Tibial nerve (tissue), 4 donors: ENCODE measurements at regions not wholly inside any gene's neighbourhood (a gene's known extent, or its start where the extent isn't known, plus 50 kb on each side); places are given as distances from the start of the nearest gene placed in this dataset.
"Not testable (repeated sequence)": the region's sequence is repeated elsewhere in the genome, so short reads cannot be mapped to it uniquely, and the experiment has no call there.

Source experiments
- DNase-seq, 2 donors: peaks; one replicate each; pipeline ENCODE4 v3.0.0-alpha.2; 2019; ENCODE audit warnings: low spot score in 2 of 2
- H3K27ac ChIP-seq, 4 donors: fragments of 200-600 bp; sonication (generic) in 3 of 4; one replicate each; pipeline ENCODE4 v1.5.1; 2017 to 2019; ENCODE audit warnings: mild to moderate bottlenecking in 1 of 4
- H3K27me3 ChIP-seq, 2 donors: fragments of 200-600 bp; sonication (generic) in 1 of 2; one replicate each; pipeline versions ENCODE4 v1.5.1 to v1.6.0; 2017 to 2019
- H3K36me3 ChIP-seq, 3 donors: fragments of 200-600 bp; sonication (generic); one replicate each; pipeline ENCODE4 v1.5.1; 2018 to 2019
- H3K4me1 ChIP-seq, 4 donors: fragments of 200-600 bp; sonication (generic) in 3 of 4; one replicate each; pipeline ENCODE4 v1.5.1; 2017 to 2019
- H3K4me3 ChIP-seq, 4 donors: fragments of 200-600 bp; sonication (generic) in 3 of 4; one replicate each; pipeline ENCODE4 v1.5.1; 2017 to 2019; ENCODE audit warnings: mild to moderate bottlenecking in 1 of 4, moderate library complexity in 1 of 4
- H3K9me3 ChIP-seq, 4 donors: fragments of 200-600 bp; sonication (generic) in 3 of 4; one replicate each; pipeline ENCODE4 v1.5.1; 2017 to 2019
- EP300 ChIP-seq, 2 donors: sonication (generic); formaldehyde crosslinking; IDR thresholded peaks; one replicate each; pipeline ENCODE4 v1.6.1; 2017; ENCODE audit warnings: antibody characterized with exemption in 2 of 2, mild to moderate bottlenecking in 1 of 2
- POLR2A ChIP-seq, 2 donors: fragments of 450-650 bp; IDR thresholded peaks; one replicate each; pipeline ENCODE4 v1.6.1; 2017; ENCODE audit warnings: antibody characterized with exemption in 2 of 2, mild to moderate bottlenecking in 2 of 2, moderate library complexity in 2 of 2
- WGBS, 2 donors: methylation state at CpG; one replicate each; pipeline ENCODE4 v1.1.5; 2018; 5-methylcytosine and 5-hydroxymethylcytosine counted together
- TF ChIP-seq, protein P1 (sequence below), 5 experiments: fragments of 200-600 bp in 3 of 5; fragments of 450-650 bp in 2 of 5; sonication (generic) in 3 of 5; IDR thresholded peaks; one replicate each; pipeline ENCODE4 v1.5.1; 2016 to 2019; ENCODE audit warnings: antibody characterized with exemption in 5 of 5, mild to moderate bottlenecking in 3 of 5, moderate library complexity in 2 of 5

DNA sequence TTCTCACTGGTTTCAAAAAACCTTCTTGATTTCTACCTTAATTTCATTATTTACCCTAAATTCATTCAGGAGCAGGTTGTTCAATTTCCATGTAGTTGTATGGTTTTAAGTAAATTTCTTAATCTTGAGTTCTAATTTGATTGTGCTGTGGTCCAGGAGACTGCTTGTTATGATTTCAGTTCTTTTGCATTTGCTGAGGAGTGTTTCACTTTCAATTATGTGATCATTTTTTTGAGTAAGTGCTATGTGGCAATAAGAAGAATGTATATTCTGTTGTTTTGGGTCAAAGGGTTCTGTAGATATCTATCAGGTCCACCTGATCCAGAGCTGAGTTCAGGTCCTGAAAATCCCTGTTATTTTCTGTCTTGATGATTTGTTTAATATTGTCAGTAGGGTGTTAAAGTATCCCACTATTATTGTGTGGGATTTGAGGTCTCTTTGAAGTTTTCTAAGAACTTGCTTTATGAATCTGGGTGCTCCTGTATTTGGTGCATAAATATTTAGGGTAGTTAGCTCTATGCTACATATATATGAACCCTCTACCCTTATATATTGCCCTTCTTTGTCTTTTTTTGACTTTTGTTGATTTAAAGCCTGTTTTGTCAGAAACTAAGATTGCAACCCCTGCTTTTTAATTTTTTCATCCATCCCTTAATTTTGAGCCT lies 158.4 kb upstream of the TPRG1 start:
- H3K4me1 ChIP-seq: no peaks in the 10 kb centered on the region
- H3K36me3 ChIP-seq: peaks cover 0 to 6% (median 0%) of the 10 kb centered on the region in 3 donors
- no peak for TF ChIP-seq EP300 (IDR thresholded peaks at IDR 0.05)
- TF ChIP-seq POLR2A (IDR thresholded peaks at IDR 0.05): no peak
- TF ChIP-seq, protein P1, sequence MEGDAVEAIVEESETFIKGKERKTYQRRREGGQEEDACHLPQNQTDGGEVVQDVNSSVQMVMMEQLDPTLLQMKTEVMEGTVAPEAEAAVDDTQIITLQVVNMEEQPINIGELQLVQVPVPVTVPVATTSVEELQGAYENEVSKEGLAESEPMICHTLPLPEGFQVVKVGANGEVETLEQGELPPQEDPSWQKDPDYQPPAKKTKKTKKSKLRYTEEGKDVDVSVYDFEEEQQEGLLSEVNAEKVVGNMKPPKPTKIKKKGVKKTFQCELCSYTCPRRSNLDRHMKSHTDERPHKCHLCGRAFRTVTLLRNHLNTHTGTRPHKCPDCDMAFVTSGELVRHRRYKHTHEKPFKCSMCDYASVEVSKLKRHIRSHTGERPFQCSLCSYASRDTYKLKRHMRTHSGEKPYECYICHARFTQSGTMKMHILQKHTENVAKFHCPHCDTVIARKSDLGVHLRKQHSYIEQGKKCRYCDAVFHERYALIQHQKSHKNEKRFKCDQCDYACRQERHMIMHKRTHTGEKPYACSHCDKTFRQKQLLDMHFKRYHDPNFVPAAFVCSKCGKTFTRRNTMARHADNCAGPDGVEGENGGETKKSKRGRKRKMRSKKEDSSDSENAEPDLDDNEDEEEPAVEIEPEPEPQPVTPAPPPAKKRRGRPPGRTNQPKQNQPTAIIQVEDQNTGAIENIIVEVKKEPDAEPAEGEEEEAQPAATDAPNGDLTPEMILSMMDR (IDR thresholded peaks at IDR 0.05): no peak
- no peaks in the 10 kb centered on the region for H3K27me3 ChIP-seq
- H3K27ac ChIP-seq: no peak overlapping the region
- H3K4me3 ChIP-seq: no peak overlapping the region
- DNase-seq: no peak
- H3K9me3 ChIP-seq: peaks cover 0 to 33% (median 0%) of the 10 kb centered on the region in 4 donors

DNA sequence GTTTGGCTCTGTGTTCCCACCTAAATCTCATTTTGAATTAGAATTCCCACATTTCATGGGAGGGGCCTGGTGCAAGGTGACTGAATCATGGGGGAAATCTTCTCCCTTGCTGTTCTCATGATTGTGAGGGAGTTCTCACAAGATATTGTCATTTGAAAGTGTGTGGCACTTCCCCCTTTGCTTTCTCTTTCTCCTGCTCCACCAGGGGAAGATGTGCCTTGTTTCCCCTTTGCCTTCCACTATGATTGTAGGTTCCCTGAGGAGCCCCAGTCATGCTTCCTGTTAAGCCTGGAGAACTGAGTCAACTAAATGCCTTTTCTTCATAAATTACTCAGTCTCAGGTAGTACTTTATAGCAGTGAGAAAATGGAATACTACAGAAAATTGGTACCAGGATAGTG lies 157.2 kb upstream of the TPRG1 start:
- H3K27ac ChIP-seq: no peak overlapping the region
- peaks cover 0 to 6% (median 0%) of the 10 kb centered on the region in 3 donors for H3K36me3 ChIP-seq
- peaks cover 0 to 33% (median 0%) of the 10 kb centered on the region in 4 donors for H3K9me3 ChIP-seq
- TF ChIP-seq EP300 (IDR thresholded peaks at IDR 0.05) (no peak), POLR2A (IDR thresholded peaks at IDR 0.05) (no peak)
- TF ChIP-seq, protein P1 (IDR thresholded peaks at IDR 0.05): no peak
- H3K27me3 ChIP-seq: no peaks in the 10 kb centered on the region
- H3K4me1 ChIP-seq: no peaks in the 10 kb centered on the region
- no peak overlapping the region for H3K4me3 ChIP-seq
- DNase-seq: no peak

DNA sequence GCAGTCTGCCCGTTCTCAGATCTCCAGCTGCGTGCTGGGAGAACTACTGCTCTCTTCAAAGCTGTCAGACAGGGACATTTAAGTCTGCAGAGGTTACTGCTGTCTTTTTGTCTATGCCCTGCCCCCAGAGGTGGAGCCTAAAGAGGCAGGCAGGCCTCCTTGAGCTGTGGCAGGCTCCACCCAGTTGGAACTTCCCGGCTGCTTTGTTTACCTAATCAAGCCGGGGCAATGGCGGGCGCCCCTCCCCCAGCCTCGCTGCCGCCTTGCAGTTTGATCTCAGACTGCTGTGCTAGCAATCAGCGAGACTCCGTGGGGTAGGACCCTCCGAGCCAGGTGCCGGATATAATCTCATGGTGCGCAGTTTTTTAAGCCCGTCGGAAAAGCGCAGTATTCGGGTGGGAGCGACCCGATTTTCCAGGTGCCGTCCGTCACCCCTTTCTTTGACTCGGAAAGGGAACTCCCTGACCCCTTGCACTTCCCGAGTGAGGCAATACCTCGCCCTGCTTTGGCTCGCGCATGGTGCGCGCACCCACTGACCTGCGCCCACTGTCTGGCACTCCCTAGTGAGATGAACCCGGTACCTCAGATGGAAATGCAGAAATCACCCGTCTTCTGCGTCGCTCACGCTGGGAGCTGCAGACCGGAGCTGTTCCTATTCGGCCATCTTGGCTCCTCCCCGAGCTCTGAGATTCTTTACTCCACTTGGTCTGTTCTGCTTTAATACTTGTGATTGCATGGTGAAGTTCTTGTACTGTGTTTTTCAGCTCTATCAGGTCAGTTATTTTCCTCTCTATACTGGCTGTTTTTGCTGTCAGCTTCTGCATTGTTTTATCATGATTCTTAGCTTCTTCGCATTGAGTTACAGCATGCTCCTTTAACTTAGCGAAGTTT lies 148.9 kb upstream of the TPRG1 start:
- H3K36me3 ChIP-seq, H3K27me3 ChIP-seq, H3K4me1 ChIP-seq, H3K27ac ChIP-seq, DNase-seq, H3K4me3 ChIP-seq, H3K9me3 ChIP-seq: not testable (repeated sequence)
- 83 to 88% methylated on average over 22 to 37 of the region's 39 CpGs for WGBS, 2 donors

DNA sequence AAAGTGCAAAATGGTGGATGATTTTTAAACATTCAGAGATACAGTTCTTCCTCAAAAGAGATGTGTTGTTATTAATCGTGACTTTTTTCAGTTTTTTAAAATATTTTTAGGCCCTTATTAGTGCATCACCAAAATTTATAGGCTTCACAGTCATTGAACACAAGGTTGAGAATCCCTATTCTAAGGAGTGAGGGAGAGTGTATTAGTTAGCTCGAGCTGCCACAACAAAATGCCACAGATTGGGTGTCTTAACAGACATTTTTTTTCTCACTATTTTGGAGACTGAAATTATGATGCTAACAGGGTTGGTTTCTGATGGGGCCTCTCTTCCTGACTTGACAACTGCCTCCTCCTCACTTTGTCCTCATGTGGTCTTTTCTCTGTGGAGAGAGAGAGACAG lies 145.9 kb upstream of the TPRG1 start:
- no peak overlapping the region for H3K27ac ChIP-seq
- no peak for DNase-seq
- WGBS, 2 donors: 91 to 93% methylated on average over 2 of the region's 2 CpGs
- H3K27me3 ChIP-seq: no peaks in the 10 kb centered on the region
- no peaks in the 10 kb centered on the region for H3K9me3 ChIP-seq
- peaks cover 0 to 9% (median 0%) of the 10 kb centered on the region in 3 donors for H3K36me3 ChIP-seq
- H3K4me3 ChIP-seq: no peak overlapping the region
- H3K4me1 ChIP-seq: no peaks in the 10 kb centered on the region
- TF ChIP-seq, protein P1 (IDR thresholded peaks at IDR 0.05): no peak
- TF ChIP-seq EP300 (IDR thresholded peaks at IDR 0.05): no peak

DNA sequence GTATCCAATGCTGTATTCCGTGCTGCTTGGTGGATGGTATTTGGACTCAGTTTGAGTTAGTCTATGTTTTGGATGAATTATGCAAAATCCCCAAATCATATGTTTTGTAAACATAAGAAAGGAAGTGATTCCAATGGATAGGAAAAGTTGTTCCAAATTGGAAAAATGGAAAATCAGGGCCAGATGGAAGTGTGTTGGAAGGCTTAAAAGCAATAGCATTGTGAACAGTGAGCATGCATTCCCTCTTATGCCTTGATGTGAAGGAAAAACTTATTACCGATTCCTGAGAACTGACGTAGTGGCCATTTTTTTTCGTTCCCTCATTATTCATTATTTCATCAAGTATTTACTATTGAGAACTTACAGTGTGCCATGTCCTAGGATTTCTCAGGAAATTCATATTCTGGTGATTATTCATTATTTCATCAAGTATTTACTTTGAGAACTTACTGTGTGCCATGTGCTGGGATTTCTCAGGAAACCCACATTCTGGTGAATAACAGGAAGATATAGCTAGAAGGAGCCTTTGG lies 144.1 kb upstream of the TPRG1 start:
- Histone ChIP-seq H3K27ac (no peak overlapping the region), H3K9me3 (no peaks in the 10 kb centered on the region)
- WGBS, 2 donors: 97% methylated on average over 4 of the region's 4 CpGs

More for the DNA sequence above, 144.1 kb upstream of the TPRG1 start:
- DNase-seq: no peak
- no peak overlapping the region for H3K4me3 ChIP-seq
- no peak for TF ChIP-seq POLR2A (IDR thresholded peaks at IDR 0.05)
- TF ChIP-seq, protein P1 (IDR thresholded peaks at IDR 0.05): no peak
- TF ChIP-seq EP300 (IDR thresholded peaks at IDR 0.05): no peak
- H3K27me3 ChIP-seq: no peaks in the 10 kb centered on the region
- H3K36me3 ChIP-seq: peaks cover 0 to 9% (median 0%) of the 10 kb centered on the region in 3 donors
- no peaks in the 10 kb centered on the region for H3K4me1 ChIP-seq
